ENCODE measurements at regions not wholly inside any gene's neighbourhood (a gene's known extent, or its start where the extent isn't known, plus 50 kb on each side); places are given as distances from the start of the nearest gene placed in this dataset.
"Not testable (repeated sequence)": the region's sequence is repeated elsewhere in the genome, so short reads cannot be mapped to it uniquely, and the experiment has no call there.

GRCh38 chr2:142629193-142629592, 248.3 kb upstream of the KYNU start:
- DNase-seq (ENCODE audit: low read depth), result no peak

GRCh38 chr2:142621287-142621686, 256.2 kb upstream of the KYNU start:
- DNase-seq (ENCODE audit: low read depth), result no peak

- DNase-seq (ENCODE audit: low read depth), result no peak
Measured at GRCh38 chr2:142617461-142617860, 260.0 kb upstream of the KYNU start.

- DNase-seq (ENCODE audit: low read depth), result no peak
Measured at GRCh38 chr2:142615876-142616275, 261.6 kb upstream of the KYNU start.

GRCh38 chr2:142613193-142613592, 264.3 kb upstream of the KYNU start:
- not testable (repeated sequence) for DNase-seq (ENCODE audit: low read depth)

- no peak for DNase-seq (ENCODE audit: low read depth)
Measured at GRCh38 chr2:142605421-142605820, 272.0 kb upstream of the KYNU start.

- DNase-seq (ENCODE audit: low read depth), result no peak
Measured at GRCh38 chr2:142603759-142604158, 273.7 kb upstream of the KYNU start.

- no peak for DNase-seq (ENCODE audit: low read depth)
Measured at GRCh38 chr2:142602418-142602989, 275.0 kb upstream of the KYNU start.

- DNase-seq (ENCODE audit: low read depth), result no peak
Measured at GRCh38 chr2:142601794-142602193, 275.7 kb upstream of the KYNU start.

GRCh38 chr2:142599504-142599903, 278.0 kb upstream of the KYNU start:
- DNase-seq (ENCODE audit: low read depth), result no peak

GRCh38 chr2:142598846-142599245, 278.6 kb upstream of the KYNU start:
- DNase-seq (ENCODE audit: low read depth), result no peak

- no peak for DNase-seq (ENCODE audit: low read depth)
Measured at GRCh38 chr2:142596334-142597088, 281.0 kb upstream of the KYNU start.

- DNase-seq (ENCODE audit: low read depth), result no peak
Measured at GRCh38 chr2:142594935-142595334, 282.5 kb upstream of the KYNU start.

GRCh38 chr2:142592171-142592570, 285.3 kb upstream of the KYNU start:
- DNase-seq (ENCODE audit: low read depth), result no peak

- DNase-seq (ENCODE audit: low read depth), result no peak
Measured at GRCh38 chr2:142591420-142591819, 286.0 kb upstream of the KYNU start.

GRCh38 chr2:142588269-142588668, 289.2 kb upstream of the KYNU start:
- DNase-seq (ENCODE audit: low read depth), result no peak

GRCh38 chr2:142586693-142587580, 290.5 kb upstream of the KYNU start:
- DNase-seq (ENCODE audit: low read depth), result no peak

GRCh38 chr2:142585785-142586184, 291.7 kb upstream of the KYNU start:
- DNase-seq (ENCODE audit: low read depth), result no peak

GRCh38 chr2:142582317-142582716, 295.1 kb upstream of the KYNU start:
- DNase-seq (ENCODE audit: low read depth), result no peak

- no peak for DNase-seq (ENCODE audit: low read depth)
Measured at GRCh38 chr2:142581491-142581890, 296.0 kb upstream of the KYNU start.

- DNase-seq (ENCODE audit: low read depth), result no peak
Measured at GRCh38 chr2:142580691-142581090, 296.8 kb upstream of the KYNU start.

GRCh38 chr2:142575561-142575960, 301.9 kb upstream of the KYNU start:
- no peak for DNase-seq (ENCODE audit: low read depth)

- DNase-seq (ENCODE audit: low read depth), result no peak
Measured at GRCh38 chr2:142574388-142574787, 303.1 kb upstream of the KYNU start.

All from GM04504 (cell line).